ENCODE measurements at regions not wholly inside any gene's neighbourhood (a gene's known extent, or its start where the extent isn't known, plus 50 kb on each side); places are given as distances from the start of the nearest gene placed in this dataset.

DNA sequence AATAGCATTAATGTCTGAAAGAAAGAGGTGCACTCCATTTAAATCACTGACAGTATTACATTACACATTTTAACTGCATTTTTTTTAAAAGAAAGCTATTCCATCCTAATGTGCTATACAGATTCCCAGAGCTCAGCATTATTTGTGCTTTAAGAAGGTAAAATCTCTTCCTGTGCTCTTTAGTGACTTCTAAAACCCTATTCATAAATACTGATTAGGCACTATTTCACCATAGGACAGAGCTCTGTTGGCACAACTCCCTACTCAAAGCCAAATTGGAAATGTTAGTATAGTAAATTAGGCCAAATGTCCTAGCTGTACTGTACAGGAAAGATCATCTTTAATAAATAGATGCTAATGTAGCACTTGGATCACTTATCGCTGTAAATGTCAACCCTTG is 262.5 kb downstream of the TUSC1 start:
- Histone ChIP-seq H3K36me3 (no peaks in the 10 kb centered on the region), H3K4me2 (no peak overlapping the region), H4K20me1 (no peaks in the 10 kb centered on the region), H3K9me3 (no peaks in the 10 kb centered on the region), H3K27ac (no peak overlapping the region), H3K4me1 (no peaks in the 10 kb centered on the region), H3K9ac (no peak overlapping the region), H3K27me3 (no peaks in the 10 kb centered on the region), H3K4me3 (no peak overlapping the region)
- no peak for TF ChIP-seq Cebpa-rat (IDR thresholded peaks at IDR 0.05)

- H3K4me2 ChIP-seq = no peak overlapping the region
- no peak overlapping the region for H3K9ac ChIP-seq
- no peaks in the 10 kb centered on the region for H4K20me1 ChIP-seq
- H3K36me3 ChIP-seq = no peaks in the 10 kb centered on the region
- no peaks in the 10 kb centered on the region for H3K4me1 ChIP-seq
- no peak overlapping the region for H3K4me3 ChIP-seq
- no peaks in the 10 kb centered on the region for H3K27me3 ChIP-seq
- TF ChIP-seq Cebpa-rat (IDR thresholded peaks at IDR 0.05) = no peak
- no peak overlapping the region for H3K27ac ChIP-seq
- no peaks in the 10 kb centered on the region for H3K9me3 ChIP-seq
Measured at GRCh38 chr9:25412646-25413045, 265.6 kb downstream of the TUSC1 start.

GRCh38 chr9:25397746-25398145 is 280.5 kb downstream of the TUSC1 start:
- H4K20me1 ChIP-seq = no peaks in the 10 kb centered on the region
- no peak overlapping the region for H3K27ac ChIP-seq
- H3K4me2 ChIP-seq = no peak overlapping the region
- H3K36me3 ChIP-seq = no peaks in the 10 kb centered on the region
- H3K9ac ChIP-seq = no peak overlapping the region
- no peaks in the 10 kb centered on the region for H3K9me3 ChIP-seq
- no peaks in the 10 kb centered on the region for H3K27me3 ChIP-seq
- H3K4me3 ChIP-seq = no peak overlapping the region
- no peaks in the 10 kb centered on the region for H3K4me1 ChIP-seq
- TF ChIP-seq Cebpa-rat (IDR thresholded peaks at IDR 0.05) = no peak

- no peak for TF ChIP-seq Cebpa-rat (IDR thresholded peaks at IDR 0.05)
- Histone ChIP-seq H3K4me3 (no peak overlapping the region), H3K27ac (no peak overlapping the region), H3K36me3 (no peaks in the 10 kb centered on the region), H3K9me3 (no peaks in the 10 kb centered on the region), H3K27me3 (no peaks in the 10 kb centered on the region), H3K4me1 (no peaks in the 10 kb centered on the region), H3K4me2 (no peak overlapping the region), H3K9ac (no peak overlapping the region), H4K20me1 (no peaks in the 10 kb centered on the region)
Measured at GRCh38 chr9:25396828-25397227, 281.4 kb downstream of the TUSC1 start.

- no peaks in the 10 kb centered on the region for H4K20me1 ChIP-seq
- no peak for TF ChIP-seq Cebpa-rat (IDR thresholded peaks at IDR 0.05)
- no peaks in the 10 kb centered on the region for H3K9me3 ChIP-seq
- H3K4me2 ChIP-seq = no peak overlapping the region
- H3K36me3 ChIP-seq = no peaks in the 10 kb centered on the region
- no peaks in the 10 kb centered on the region for H3K27me3 ChIP-seq
- no peaks in the 10 kb centered on the region for H3K4me1 ChIP-seq
- no peak overlapping the region for H3K9ac ChIP-seq
- H3K27ac ChIP-seq = no peak overlapping the region
- no peak overlapping the region for H3K4me3 ChIP-seq
Measured at GRCh38 chr9:25381141-25381540, 297.1 kb downstream of the TUSC1 start.

DNA sequence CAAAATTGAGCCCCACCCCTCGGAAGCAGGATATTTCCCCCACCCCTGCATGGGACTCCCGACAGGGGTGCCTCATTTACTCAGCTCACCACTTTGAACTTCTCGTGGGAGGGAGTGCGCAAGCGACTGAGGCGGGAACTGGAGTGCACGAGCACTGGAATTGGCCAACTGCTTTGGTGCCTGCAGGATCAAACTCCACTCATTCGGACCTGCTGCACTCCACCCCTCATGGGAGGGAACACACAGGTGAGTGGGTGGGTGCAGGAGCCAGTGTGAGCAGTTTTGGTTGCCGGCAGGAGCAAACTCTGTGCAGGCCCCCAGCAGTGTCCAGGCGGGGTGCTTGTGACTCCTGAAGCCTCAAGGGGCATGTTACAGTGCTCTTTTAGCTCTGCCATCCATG is 301.2 kb downstream of the TUSC1 start:
- H4K20me1 ChIP-seq = no peaks in the 10 kb centered on the region
- no peak overlapping the region for H3K4me3 ChIP-seq
- no peak overlapping the region for H3K4me2 ChIP-seq
- H3K27ac ChIP-seq = no peak overlapping the region
- no peaks in the 10 kb centered on the region for H3K27me3 ChIP-seq
- H3K9me3 ChIP-seq = no peaks in the 10 kb centered on the region
- H3K4me1 ChIP-seq = no peaks in the 10 kb centered on the region
- no peaks in the 10 kb centered on the region for H3K36me3 ChIP-seq
- TF ChIP-seq Cebpa-rat (IDR thresholded peaks at IDR 0.05) = no peak
- H3K9ac ChIP-seq = no peak overlapping the region

- no peaks in the 10 kb centered on the region for H4K20me1 ChIP-seq
- H3K27me3 ChIP-seq = no peaks in the 10 kb centered on the region
- no peaks in the 10 kb centered on the region for H3K4me1 ChIP-seq
- H3K4me2 ChIP-seq = no peak overlapping the region
- H3K27ac ChIP-seq = no peak overlapping the region
- no peaks in the 10 kb centered on the region for H3K36me3 ChIP-seq
- H3K4me3 ChIP-seq = no peak overlapping the region
- H3K9me3 ChIP-seq = no peaks in the 10 kb centered on the region
- no peak for TF ChIP-seq Cebpa-rat (IDR thresholded peaks at IDR 0.05)
- no peak overlapping the region for H3K9ac ChIP-seq
Measured at GRCh38 chr9:25374281-25374680, 304.0 kb downstream of the TUSC1 start.

GRCh38 chr9:25366906-25367305 is 311.3 kb downstream of the TUSC1 start:
- Histone ChIP-seq H3K27ac (no peak overlapping the region), H3K4me2 (no peak overlapping the region), H3K9me3 (no peaks in the 10 kb centered on the region), H3K27me3 (no peaks in the 10 kb centered on the region), H4K20me1 (no peaks in the 10 kb centered on the region), H3K4me3 (no peak overlapping the region), H3K4me1 (no peaks in the 10 kb centered on the region), H3K36me3 (no peaks in the 10 kb centered on the region), H3K9ac (no peak overlapping the region)
- no peak for TF ChIP-seq Cebpa-rat (IDR thresholded peaks at IDR 0.05)

DNA sequence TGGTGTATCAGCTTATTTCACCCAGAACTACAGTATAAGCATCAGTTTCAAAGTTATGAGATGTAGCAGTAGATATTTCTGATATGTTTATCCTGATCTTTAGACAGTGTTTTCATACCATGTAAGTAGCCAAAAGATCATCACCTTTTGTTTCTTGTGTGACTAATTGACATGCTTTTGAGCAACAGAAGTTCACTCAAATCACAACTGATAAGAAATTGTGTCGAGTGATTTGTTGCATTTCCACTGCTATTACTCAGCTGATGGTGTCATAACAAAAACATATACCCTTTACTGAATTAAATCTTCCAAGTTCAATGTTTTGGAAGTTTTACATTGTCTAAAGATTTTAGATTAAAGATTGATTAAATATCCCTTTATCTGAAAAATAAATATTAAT is 324.5 kb downstream of the TUSC1 start:
- H3K27me3 ChIP-seq = no peaks in the 10 kb centered on the region
- H3K9me3 ChIP-seq = peaks cover 19% of the 10 kb centered on the region
- no peak overlapping the region for H3K4me2 ChIP-seq
- no peak for TF ChIP-seq Cebpa-rat (IDR thresholded peaks at IDR 0.05)
- no peaks in the 10 kb centered on the region for H3K36me3 ChIP-seq
- H3K4me3 ChIP-seq = no peak overlapping the region
- H3K27ac ChIP-seq = no peak overlapping the region
- no peak overlapping the region for H3K9ac ChIP-seq
- H3K4me1 ChIP-seq = peaks cover 9% of the 10 kb centered on the region
- H4K20me1 ChIP-seq = no peaks in the 10 kb centered on the region

GRCh38 chr9:25350011-25350410 is 328.2 kb downstream of the TUSC1 start:
- no peaks in the 10 kb centered on the region for H3K27me3 ChIP-seq
- no peak overlapping the region for H3K9ac ChIP-seq
- no peaks in the 10 kb centered on the region for H3K9me3 ChIP-seq
- H4K20me1 ChIP-seq = no peaks in the 10 kb centered on the region
- no peak overlapping the region for H3K27ac ChIP-seq
- no peak overlapping the region for H3K4me2 ChIP-seq
- no peaks in the 10 kb centered on the region for H3K36me3 ChIP-seq
- H3K4me1 ChIP-seq = peaks cover 9% of the 10 kb centered on the region
- no peak for TF ChIP-seq Cebpa-rat (IDR thresholded peaks at IDR 0.05)
- H3K4me3 ChIP-seq = no peak overlapping the region

DNA sequence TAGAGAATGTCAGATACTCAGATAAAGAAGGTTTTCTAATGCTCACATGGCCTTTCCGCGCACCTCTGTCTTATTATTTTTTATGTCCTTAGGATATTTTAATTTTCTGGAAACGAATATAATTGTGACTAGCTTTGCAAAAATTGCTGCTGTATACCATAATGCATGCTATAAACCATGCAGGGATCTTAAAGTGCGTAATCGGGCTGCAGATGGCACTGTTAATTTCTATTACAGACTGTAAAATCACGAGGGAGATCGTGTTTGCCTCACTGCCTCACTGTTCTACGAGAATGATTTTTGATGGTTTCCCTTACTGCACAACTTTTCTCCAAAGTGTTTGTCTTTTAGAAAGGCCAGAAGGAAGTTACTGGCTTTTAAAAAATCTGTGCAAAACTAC is 356.1 kb downstream of the TUSC1 start:
- H3K9ac ChIP-seq = no peak overlapping the region
- no peak for TF ChIP-seq Cebpa-rat (IDR thresholded peaks at IDR 0.05)
- no peak overlapping the region for H3K4me2 ChIP-seq
- no peaks in the 10 kb centered on the region for H3K4me1 ChIP-seq
- H3K27me3 ChIP-seq = no peaks in the 10 kb centered on the region
- no peaks in the 10 kb centered on the region for H4K20me1 ChIP-seq
- H3K4me3 ChIP-seq = no peak overlapping the region
- no peak overlapping the region for H3K27ac ChIP-seq
- H3K36me3 ChIP-seq = no peaks in the 10 kb centered on the region
- no peaks in the 10 kb centered on the region for H3K9me3 ChIP-seq
